HFF-Myc (cell line): ENCODE measurements at regions not wholly inside any gene's neighbourhood (a gene's known extent, or its start where the extent isn't known, plus 50 kb on each side); places are given as distances from the start of the nearest gene placed in this dataset.

Experiments used
- DNase-seq: peaks from one replicate; pipeline ENCODE4 v3.0.0-alpha.2; 2011; ENCODE audit warnings: low read depth; ENCODE audit errors: extremely low read depth
- H3K4me3 ChIP-seq: replicated peaks from 2 replicates; pipeline ENCODE4 v1.5.1; 2011; ENCODE audit warnings: low read depth, mild to moderate bottlenecking, control low read depth, low read length
- CTCF ChIP-seq: IDR thresholded peaks from 2 replicates; pipeline ENCODE4 v1.5.1; 2012; ENCODE audit warnings: mild to moderate bottlenecking, low read depth, low read length, control low read depth; ENCODE audit errors: missing control alignments

GRCh38 chr7:121515630-121516401 lies 119.7 kb upstream of the FAM3C start:
- no peak overlapping the region for H3K4me3 ChIP-seq
- no peak for DNase-seq
- no peak for TF ChIP-seq CTCF

DNA sequence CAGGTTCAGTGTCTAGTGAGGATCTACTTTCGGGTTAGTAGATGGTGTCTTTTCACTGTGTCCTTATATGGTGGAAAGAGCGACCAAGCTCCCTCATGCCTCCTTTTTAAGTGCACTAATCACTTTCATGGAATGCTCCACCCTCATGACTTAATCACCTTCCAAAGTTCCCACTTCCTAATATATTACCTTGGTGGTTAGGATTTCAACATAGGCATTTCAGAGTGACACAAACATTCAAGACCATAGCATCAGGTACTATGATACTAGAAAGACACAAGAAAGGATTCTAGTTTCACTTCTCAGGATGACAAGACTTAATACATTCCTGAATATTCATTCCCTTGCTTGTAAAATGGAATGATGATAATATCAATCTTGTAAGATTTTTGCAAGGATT lies 119.1 kb upstream of the FAM3C start:
- no peak for TF ChIP-seq CTCF
- DNase-seq, result no peak
- H3K4me3 ChIP-seq, result no peak overlapping the region

DNA sequence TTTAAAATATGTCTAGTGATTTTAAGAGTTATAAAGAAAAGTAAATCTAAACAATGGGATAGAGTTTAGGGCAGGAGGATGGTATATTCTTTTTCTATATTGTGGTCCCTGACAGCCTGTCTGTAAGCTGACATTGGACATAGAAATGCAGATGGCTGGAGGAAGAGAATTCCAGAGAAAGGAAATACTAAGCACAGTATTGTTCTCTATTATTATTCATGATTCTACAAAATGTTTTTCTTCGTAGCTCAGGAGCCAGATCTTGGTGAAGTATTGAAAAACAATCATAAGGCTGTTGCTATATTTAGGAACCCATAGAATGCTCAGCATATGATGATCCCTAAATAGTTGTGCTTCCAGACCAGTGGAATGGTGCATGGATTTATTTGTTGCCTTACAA lies 117.0 kb upstream of the FAM3C start:
- TF ChIP-seq CTCF, result no peak
- DNase-seq, result no peak
- no peak overlapping the region for H3K4me3 ChIP-seq

- peak overlapping the region; percentile 15; the same call in 1 of the 2 replicates for H3K4me3 ChIP-seq
- peak; percentile 40 for DNase-seq
- no peak for TF ChIP-seq CTCF
These were observed 114.9 kb upstream of the FAM3C start for GRCh38 chr7:121510858-121511482.

DNA sequence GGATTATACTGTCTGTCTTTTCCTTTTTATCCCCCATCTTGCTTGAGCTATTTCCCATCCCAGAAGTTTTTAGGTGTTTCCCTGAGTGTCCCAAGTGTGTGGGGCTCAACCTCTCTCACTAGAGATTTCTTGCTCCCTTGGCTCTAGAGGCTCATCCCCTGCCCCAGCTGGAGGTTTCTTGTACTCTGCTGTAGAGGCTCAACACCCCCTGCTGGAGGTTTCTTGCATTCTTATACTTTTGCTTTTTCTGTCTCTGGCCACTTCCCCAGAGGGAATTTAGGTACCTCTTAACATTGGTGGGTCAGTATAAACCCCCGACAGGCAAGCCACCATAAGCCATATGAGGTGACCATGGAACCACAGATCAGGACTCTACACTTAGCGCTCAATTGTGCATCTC lies 114.2 kb upstream of the FAM3C start:
- H3K4me3 ChIP-seq, result peak overlapping the region; percentile 15
- TF ChIP-seq CTCF, result peak; percentile 16
- DNase-seq, result no peak

GRCh38 chr7:121505540-121506182 lies 109.6 kb upstream of the FAM3C start:
- TF ChIP-seq CTCF, result no peak
- DNase-seq, result no peak
- H3K4me3 ChIP-seq, result no peak overlapping the region
